Brain microvascular endothelial cell (primary cell): ENCODE measurements at regions not wholly inside any gene's neighbourhood (a gene's known extent, or its start where the extent isn't known, plus 50 kb on each side); places are given as distances from the start of the nearest gene placed in this dataset.

ENCODE experiments used
- DNase-seq: peaks from one replicate; pipeline ENCODE4 v3.0.0-alpha.2; 2020
- H3K27ac ChIP-seq: fragments of 250-450 bp; sonication (Bioruptor Pico); 2 replicates; pipeline ENCODE4 v1.5.1; 2020; ENCODE audit warnings: mild to moderate bottlenecking, moderate library complexity
- H3K27me3 ChIP-seq: fragments of 250-450 bp; sonication (Bioruptor Pico); replicated peaks from 2 replicates; pipeline ENCODE4 v1.5.1; 2020; ENCODE audit warnings: mild to moderate bottlenecking
- H3K36me3 ChIP-seq: fragments of 250-450 bp; sonication (Bioruptor Pico); replicated peaks from 2 replicates; pipeline ENCODE4 v1.5.1; 2020; ENCODE audit warnings: mild to moderate bottlenecking
- H3K4me3 ChIP-seq: 2 replicates; pipeline ENCODE4 v1.5.1; 2011; ENCODE audit warnings: low read depth, mild to moderate bottlenecking, control low read depth, low read length, moderate library complexity
- in situ Hi-C: cut with HindIII; loops from 2 replicates; pipeline ENCODE4 v1.10.0; 2017; ENCODE audit warnings: low sequenced_read_pairs, low pct_ligation_motif_present
- TF ChIP-seq, protein P1 (sequence below): IDR thresholded peaks from 2 replicates; pipeline ENCODE4 v1.5.1; 2011; ENCODE audit warnings: low read depth, mild to moderate bottlenecking, moderate library complexity, low read length, control low read depth, inconsistent platforms; ENCODE audit errors: missing control alignments

DNA sequence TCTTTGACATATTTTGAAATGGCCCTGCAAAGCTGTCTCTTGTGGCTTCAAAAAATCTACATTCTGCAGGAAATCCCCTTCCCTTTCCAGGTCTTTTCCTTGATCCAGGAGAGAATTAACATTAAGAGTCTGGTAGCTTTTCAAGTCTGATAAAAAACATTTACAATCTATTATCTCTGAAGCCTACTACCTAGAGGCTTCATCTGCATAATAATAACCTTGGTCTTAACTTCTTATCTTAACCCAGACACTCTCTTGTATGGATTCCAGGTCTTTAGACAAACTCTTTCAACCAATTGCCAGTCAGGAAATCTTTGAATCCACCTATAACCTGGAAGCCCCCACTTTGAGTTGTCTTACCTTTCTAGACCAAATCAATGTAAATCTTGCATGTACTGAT lies 179.3 kb upstream of the ZC3H15 start:
- no peaks in the 10 kb centered on the region for H3K36me3 ChIP-seq
- DNase-seq, result no peak
- no peak overlapping the region for H3K4me3 ChIP-seq
- TF ChIP-seq, protein P1, sequence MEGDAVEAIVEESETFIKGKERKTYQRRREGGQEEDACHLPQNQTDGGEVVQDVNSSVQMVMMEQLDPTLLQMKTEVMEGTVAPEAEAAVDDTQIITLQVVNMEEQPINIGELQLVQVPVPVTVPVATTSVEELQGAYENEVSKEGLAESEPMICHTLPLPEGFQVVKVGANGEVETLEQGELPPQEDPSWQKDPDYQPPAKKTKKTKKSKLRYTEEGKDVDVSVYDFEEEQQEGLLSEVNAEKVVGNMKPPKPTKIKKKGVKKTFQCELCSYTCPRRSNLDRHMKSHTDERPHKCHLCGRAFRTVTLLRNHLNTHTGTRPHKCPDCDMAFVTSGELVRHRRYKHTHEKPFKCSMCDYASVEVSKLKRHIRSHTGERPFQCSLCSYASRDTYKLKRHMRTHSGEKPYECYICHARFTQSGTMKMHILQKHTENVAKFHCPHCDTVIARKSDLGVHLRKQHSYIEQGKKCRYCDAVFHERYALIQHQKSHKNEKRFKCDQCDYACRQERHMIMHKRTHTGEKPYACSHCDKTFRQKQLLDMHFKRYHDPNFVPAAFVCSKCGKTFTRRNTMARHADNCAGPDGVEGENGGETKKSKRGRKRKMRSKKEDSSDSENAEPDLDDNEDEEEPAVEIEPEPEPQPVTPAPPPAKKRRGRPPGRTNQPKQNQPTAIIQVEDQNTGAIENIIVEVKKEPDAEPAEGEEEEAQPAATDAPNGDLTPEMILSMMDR, result no peak
- no peaks in the 10 kb centered on the region for H3K27me3 ChIP-seq
- no peak overlapping the region for H3K27ac ChIP-seq
- in situ Hi-C loops, result no loop called here

- no peaks in the 10 kb centered on the region for H3K36me3 ChIP-seq
- H3K4me3 ChIP-seq, result no peak overlapping the region
- H3K27ac ChIP-seq, result no peak overlapping the region
- TF ChIP-seq, protein P1, result no peak
- DNase-seq, result no peak
- no peaks in the 10 kb centered on the region for H3K27me3 ChIP-seq
- in situ Hi-C loops, result no loop called here
These were observed 178.2 kb upstream of the ZC3H15 start for GRCh38 chr2:186307871-186308270.

DNA sequence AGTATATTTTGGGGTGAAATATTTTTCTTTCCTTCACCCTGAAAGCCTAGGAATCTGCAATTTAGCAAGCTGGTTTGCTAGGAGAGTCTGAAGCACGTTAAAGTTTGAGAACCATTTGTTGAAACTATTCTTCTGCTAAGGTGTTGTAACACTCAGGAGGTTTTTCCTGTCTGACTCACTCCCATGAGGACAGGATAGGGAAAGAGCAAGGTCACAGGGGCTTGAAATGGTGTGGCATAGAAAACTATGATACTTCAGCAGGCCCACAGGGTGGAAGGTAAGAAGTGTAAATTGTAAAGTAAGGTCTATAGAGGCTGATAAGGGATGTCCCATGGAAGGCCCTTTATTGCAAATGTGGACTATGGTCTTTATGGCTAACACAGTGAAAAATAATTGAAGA lies 177.7 kb upstream of the ZC3H15 start:
- Histone ChIP-seq H3K36me3 (no peaks in the 10 kb centered on the region), H3K27me3 (no peaks in the 10 kb centered on the region), H3K27ac (no peak overlapping the region), H3K4me3 (no peak overlapping the region)
- TF ChIP-seq, protein P1, result no peak
- in situ Hi-C loops, result no loop called here
- DNase-seq, result no peak

DNA sequence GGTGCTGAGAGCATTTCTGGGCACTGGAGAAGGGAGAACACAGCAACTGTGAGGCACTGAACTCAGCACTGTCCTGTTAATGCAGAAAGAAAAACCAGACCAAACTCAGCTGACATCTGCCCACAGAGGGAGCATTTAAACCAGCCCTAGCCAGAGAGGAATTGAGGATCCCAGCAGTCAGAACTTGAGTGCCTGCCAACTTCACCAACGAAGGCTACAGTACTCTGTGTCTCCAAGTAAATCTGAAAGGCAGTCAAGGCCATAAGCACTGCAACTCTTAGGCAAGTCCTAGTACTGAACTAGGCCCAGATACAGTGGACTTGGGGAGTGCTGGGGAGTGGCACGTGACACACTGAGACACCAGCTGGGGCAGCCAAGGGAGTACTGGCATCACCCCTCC lies 176.2 kb upstream of the ZC3H15 start:
- Histone ChIP-seq H3K27ac (no peak overlapping the region), H3K4me3 (no peak overlapping the region), H3K27me3 (no peaks in the 10 kb centered on the region), H3K36me3 (no peaks in the 10 kb centered on the region)
- DNase-seq, result peak; percentile 22
- in situ Hi-C loops, result no loop called here
- TF ChIP-seq, protein P1, result no peak

- Histone ChIP-seq H3K36me3 (no peaks in the 10 kb centered on the region), H3K4me3 (no peak overlapping the region), H3K27ac (no peak overlapping the region), H3K27me3 (no peaks in the 10 kb centered on the region)
- no peak for DNase-seq
- TF ChIP-seq, protein P1, result no peak
- in situ Hi-C loops, result no loop called here
These were observed 167.0 kb upstream of the ZC3H15 start for GRCh38 chr2:186319105-186319504.

GRCh38 chr2:186325827-186326535 lies 160.1 kb upstream of the ZC3H15 start:
- no peak overlapping the region for H3K27ac ChIP-seq
- DNase-seq, result no peak
- TF ChIP-seq, protein P1, result no peak
- no peaks in the 10 kb centered on the region for H3K27me3 ChIP-seq
- in situ Hi-C loops, result no loop called here
- H3K4me3 ChIP-seq, result no peak overlapping the region
- H3K36me3 ChIP-seq, result no peaks in the 10 kb centered on the region
